CD4-positive, alpha-beta T cell treated with Interleukin-15 for 1 hour (primary cell): ENCODE measurements at regions not wholly inside any gene's neighbourhood (a gene's known extent, or its start where the extent isn't known, plus 50 kb on each side); places are given as distances from the start of the nearest gene placed in this dataset.

Source experiments
- DNase-seq: peaks from one replicate; pipeline ENCODE4 v3.0.0-alpha.2; 2020

GRCh38 chr6:44561060-44561623 is 173.6 kb downstream of the CDC5L start:
- no peak for DNase-seq

GRCh38 chr6:44561832-44562665 is 174.5 kb downstream of the CDC5L start:
- DNase-seq = no peak

- no peak for DNase-seq
Observed at GRCh38 chr6:44563397-44563796, 175.9 kb downstream of the CDC5L start.

DNA sequence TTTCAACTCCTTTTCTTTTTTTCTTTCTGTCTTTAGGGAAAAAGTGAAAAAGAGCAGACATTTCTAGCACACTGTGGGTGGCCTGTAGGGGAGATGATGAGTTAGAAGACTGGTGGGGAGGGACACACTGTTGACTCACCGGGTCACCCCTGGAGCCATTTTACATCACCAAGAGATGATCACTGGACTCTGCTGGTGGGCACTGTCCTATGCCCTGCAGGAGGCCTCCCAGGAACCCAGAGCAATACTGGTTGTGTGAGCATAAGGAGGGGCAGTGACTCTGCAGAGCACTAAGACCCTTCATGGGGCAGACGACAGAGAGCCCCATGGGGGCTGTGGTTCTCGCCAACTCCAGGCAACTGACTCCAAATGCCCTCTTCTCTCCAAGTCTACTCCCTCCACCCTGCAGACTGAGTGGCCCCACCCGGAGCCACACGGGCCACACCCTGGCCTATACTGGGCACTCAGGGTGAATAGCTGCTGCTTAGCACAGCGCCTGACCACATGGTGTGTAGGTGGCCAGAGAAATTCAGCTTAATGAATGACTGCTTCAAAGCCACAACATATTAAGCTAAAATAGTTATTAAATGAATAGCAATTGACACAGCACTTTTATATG is 177.5 kb downstream of the CDC5L start:
- no peak for DNase-seq

DNA sequence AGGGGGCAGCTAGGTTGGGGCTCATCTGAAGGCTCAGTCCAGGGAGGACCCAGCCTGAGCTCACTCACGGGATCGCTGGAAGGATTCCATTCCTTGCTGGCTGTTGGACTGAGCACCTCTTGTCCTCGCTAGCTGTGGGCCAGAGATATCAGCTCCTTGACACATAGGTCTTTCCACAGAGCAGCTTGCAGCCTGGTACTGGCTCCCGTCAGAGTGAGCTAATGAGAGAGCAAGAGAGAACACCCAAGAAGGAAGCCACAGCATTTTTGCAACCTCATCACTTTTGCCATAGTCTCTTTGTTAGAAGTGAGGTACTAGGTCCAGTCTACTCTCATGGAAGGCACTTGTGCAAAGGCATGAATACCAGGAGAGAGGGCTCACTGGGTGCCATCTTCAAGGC is 179.9 kb downstream of the CDC5L start:
- DNase-seq = no peak

DNA sequence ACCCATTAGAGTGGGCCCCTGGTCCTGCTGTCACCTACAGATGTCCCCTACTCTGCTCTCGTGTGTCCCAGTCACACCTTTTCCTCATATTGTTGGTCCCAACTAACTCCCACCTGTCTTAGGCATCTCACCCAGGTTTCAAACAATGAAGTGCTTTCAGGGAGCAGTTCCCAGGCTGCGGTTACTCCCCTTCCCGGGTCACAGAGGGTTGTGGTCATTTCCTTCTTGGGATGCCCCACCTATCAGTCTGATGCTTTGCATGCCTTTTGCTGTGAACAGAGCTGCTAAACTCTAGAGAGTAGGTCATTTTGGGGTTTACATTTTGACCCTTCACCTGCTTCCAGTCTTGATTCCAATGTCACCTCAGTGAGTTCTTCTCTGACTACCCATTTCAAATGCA is 181.6 kb downstream of the CDC5L start:
- DNase-seq = no peak

DNA sequence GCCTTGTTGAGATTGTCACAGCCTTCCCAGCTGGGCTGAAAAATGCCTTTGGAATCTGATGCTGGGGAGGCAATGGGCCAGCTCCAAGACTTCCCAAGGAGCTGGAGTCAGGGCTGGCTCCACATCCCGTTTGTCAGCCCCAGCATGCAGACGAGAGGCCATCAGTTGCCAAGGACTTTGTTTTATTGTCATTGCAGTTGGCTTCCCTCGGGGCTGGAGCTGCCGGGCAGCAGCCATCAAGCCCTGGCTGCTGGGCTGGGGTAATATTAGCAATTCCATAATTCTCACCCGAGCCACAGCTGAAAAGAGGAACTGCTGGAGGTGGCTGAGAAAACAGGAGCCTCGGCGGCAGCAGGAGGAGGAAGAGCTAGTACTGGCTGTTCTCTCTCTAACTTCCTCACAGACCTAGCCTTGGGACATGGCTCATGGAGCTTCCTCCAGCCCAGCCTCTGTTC is 182.5 kb downstream of the CDC5L start:
- peak; percentile 38 for DNase-seq

GRCh38 chr6:44571510-44571909 is 184.0 kb downstream of the CDC5L start:
- DNase-seq = no peak

DNA sequence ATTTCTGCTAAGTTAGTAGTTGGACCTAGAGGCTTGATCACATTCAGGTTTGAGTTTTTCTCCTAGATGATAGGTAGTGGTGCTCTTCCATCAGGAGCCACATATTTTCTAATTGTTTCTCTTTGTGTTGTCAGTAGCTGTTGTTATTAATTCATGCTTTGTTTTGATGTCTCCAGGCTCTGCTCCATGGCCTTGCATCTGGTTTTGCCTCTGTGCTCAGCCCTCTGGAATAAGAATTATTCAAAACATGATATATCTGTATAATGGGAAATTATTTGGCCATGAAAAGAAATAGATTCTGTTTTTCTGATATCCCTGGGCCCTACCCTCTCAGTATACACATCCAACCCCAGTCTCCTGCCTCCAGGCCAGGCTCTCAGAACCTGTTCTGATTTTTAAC is 184.8 kb downstream of the CDC5L start:
- no peak for DNase-seq

- DNase-seq = no peak
Observed at GRCh38 chr6:44575644-44576043, 188.1 kb downstream of the CDC5L start.

GRCh38 chr6:44576132-44576631 is 188.7 kb downstream of the CDC5L start:
- no peak for DNase-seq

DNA sequence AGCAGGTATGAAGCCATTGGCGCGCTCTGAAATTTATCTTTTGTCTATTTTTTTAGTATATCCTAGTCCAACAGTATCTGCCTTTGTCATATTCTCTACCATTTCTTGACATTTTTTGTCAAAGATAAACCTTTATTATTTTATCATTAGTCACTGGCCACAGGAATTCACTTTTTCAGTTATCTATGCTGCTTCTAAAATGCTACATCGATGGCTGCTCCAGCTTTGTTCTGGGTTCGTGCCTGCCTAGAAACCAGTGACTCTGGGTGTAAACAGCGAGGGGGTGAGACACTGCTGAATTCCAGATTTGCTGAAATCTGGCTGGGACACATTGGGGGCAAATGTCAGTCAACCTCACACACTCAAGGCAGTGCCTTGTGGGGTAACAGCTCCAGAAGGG is 193.4 kb downstream of the CDC5L start:
- no peak for DNase-seq

GRCh38 chr6:44582930-44583329 is 195.4 kb downstream of the CDC5L start:
- no peak for DNase-seq

GRCh38 chr6:44590471-44590870 is 203.0 kb downstream of the CDC5L start:
- DNase-seq = no peak

GRCh38 chr6:44593539-44593944 is 206.0 kb downstream of the CDC5L start:
- DNase-seq = peak; percentile 37

- DNase-seq = no peak
Observed at GRCh38 chr6:44594481-44594880, 207.0 kb downstream of the CDC5L start.

- DNase-seq = no peak
Observed at GRCh38 chr6:44598679-44599078, 211.2 kb downstream of the CDC5L start.

DNA sequence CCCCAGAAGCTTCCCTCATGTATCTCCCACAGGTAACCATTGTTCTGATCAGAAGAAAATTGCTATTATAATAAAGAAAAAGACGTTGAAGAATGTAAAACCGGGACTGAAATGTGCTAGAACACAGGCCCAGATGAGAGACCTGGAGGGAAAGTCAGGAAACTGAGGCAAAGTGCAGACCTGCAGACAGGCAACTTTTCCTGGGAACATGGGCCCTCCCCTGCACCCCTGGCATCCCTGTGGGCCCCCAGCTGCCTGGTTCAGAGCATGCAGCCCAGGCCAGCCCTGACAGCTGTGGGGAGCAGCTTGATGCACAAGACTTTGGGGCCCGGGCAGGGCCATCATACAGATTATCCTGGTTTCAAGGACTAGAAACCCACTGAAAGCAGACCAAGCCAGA is 212.2 kb downstream of the CDC5L start:
- DNase-seq = no peak

DNA sequence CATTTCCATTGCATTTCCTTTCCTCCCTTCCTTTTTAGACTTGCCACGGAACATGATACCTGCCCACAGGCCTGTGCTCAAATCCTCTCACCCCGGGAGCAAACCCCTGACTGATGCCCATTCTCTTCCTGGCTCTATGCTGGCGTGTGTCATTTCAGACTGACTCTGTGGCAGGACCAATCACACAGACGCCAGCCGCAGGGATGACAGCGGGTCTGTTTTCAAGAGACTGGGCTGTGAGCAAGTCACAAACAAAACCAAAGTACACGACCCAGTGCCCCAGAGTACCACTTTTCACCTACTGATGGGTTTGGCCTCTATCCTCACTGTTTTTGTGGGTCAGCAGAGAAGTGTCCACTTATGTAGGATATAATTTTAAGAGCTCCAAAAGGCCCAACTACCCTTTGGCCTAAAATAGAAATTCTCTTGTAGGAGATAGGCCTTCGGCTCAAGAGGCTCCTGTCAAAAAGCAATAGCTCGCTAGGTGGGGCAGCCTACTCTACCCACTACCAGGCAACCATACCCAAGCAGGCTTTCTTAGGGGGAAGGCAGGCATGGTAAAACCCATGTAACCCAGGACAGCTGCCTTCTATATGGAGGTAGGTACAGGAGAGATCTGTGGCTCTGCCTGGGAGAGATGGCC is 215.7 kb downstream of the CDC5L start:
- no peak for DNase-seq

- no peak for DNase-seq
Observed at GRCh38 chr6:44606504-44606903, 219.0 kb downstream of the CDC5L start.

DNA sequence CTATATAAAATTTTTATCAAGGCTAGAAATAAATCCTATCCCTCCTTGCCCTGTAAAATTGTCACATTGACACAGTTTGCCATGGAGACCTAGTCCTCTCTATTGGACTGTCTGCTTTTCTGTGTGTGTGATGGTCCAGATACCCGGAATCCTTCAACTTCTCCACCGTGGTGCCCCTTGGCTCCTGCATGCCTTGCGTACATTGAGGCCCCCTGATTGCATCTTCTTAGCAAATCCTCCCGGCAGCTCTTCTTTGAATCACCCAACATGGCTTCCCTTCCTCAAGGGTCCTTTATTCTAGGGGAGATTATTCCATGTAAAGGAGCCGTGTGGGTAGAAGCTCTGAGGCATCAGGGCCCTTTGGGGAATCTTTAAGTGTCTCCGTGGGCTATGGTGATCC is 219.5 kb downstream of the CDC5L start:
- no peak for DNase-seq

- no peak for DNase-seq
Observed at GRCh38 chr6:44608175-44608574, 220.7 kb downstream of the CDC5L start.

GRCh38 chr6:44609051-44609612 is 221.6 kb downstream of the CDC5L start:
- DNase-seq = no peak
